Activated T-cell treated with anti-CD3 and anti-CD28 coated beads for 1 hour (primary cell): ENCODE measurements at regions not wholly inside any gene's neighbourhood (a gene's known extent, or its start where the extent isn't known, plus 50 kb on each side); places are given as distances from the start of the nearest gene placed in this dataset.

Experiments used
- DNase-seq: peaks from one replicate; pipeline ENCODE4 v3.0.0-alpha.2; 2020; ENCODE audit warnings: low read depth

DNA sequence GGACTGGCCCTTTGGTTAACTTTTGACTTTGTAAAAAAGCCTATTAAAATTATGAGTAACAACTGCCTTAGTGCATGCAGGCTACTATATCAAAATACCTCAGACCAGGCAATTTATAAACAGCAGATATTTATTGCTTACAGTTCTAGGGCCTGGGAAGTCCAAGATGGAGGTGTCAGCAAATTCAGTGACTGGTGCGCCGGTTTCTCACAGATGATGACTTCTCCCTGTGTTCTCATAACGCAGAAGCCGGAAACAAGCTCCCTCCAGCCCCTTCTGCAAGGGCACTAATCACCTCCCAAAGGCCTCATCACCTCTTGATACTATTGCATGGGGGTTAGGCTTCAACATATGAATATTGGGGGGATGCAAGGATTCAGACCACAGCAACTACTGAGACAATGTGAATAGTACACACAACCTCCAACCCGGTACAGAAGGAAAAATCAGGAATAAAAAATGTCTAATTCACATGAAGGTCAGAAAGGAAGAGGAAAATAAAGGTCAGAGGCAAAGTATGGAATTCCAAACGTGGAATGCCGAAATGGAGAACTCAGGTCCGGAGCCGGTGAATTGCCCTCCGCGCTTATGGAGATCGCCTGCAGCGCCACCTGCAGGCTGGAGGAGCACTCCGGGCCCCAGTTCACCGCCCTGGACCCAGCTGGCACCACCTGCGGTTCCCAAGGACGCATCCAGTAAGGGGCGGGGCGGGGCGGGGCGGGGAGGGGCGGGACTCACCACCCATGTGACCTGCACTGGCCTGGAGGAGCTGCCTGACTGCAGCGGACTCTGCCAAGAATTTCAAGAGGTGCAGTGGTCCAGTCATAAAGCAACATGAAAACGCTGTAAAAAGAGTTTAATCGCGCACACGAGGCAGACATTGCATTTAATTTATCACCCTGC is 203.4 kb downstream of the KIF26A start:
- DNase-seq: no peak

DNA sequence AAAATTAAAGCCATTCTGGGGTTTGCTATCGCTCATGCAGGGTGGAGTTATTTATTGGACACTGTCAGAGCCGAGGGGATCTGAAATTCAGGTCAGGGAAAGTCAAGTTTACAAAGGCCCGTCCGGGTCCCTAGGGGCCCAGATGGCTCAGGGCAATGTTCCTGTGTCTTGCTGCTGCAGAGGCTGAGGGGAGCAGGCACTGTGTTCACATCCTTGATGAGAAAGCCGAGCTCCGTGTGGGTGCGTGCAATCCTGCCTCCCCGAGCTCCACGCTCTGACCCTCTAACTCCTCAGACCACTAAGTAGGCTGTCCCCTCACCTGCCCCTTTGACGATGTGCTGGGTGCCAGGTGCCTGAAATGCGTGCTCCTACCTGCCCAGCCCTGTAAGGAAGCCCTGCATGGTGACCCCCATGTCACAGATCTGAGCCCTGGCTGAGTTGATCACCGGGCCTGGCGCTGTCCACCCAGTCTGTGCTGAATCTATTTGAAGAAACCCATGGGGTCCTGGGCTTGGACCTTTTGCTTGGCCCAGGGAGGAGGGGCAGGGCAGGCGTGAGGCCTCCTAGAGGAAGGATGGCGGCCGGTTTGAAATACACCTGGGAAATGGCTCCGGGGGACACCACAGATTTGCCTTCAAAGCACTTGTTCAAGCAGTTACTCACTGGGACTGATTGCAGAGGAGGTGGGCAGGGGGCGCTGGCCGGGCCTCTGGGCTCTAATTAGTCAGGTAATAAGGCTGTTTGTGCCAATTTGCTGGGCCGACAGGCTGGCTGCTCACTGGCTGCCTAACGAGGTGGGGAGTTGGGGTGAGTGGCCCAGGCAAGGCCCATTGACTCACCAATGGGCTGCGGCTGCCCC is 204.3 kb downstream of the KIF26A start:
- DNase-seq: no peak

GRCh38 chr14:104343294-104343625 is 204.9 kb downstream of the KIF26A start:
- no peak for DNase-seq

- DNase-seq: no peak
These were observed 205.6 kb downstream of the KIF26A start for GRCh38 chr14:104343690-104344640.

DNA sequence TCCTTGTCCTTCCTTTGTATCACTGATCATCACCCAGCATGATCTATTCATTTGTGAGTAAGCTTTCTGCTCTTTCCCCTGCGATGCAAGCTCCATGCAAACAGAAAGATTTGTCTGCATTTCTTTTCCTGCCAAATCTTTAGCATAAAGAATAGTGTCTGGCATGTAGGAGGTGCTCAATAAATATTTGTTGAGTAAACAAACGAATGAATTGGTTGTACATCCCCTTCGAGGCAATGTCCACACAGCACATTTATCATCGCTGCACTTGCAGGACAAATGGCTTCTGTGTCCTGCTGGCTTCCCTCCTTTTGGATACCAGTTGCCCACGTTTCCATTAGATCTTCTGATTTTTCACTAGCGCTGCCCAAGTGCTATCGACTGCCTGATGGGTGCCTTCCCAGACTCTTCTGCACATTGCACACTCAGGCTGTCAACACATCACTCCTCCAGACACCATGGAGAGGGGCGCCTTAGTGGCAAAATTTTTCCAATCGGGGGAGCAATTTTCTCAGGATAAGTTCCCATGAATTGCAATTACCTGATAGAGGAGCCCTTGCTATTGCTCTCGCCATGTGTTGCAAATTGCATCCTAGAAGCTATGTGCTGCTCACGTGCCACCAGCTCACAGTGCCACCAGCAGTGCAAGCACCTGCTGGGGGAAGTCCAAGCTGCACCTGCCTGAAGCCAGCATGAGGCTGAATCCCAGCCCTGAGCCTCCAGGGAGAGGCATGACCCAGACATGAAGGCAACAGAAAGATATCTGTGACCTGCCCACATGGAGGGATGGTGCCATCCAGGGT is 206.6 kb downstream of the KIF26A start:
- DNase-seq: no peak

GRCh38 chr14:104345621-104346462 is 207.5 kb downstream of the KIF26A start:
- DNase-seq: no peak

- DNase-seq: no peak
These were observed 208.2 kb downstream of the KIF26A start for GRCh38 chr14:104346608-104347007.

GRCh38 chr14:104348741-104349140 is 210.4 kb downstream of the KIF26A start:
- no peak for DNase-seq

DNA sequence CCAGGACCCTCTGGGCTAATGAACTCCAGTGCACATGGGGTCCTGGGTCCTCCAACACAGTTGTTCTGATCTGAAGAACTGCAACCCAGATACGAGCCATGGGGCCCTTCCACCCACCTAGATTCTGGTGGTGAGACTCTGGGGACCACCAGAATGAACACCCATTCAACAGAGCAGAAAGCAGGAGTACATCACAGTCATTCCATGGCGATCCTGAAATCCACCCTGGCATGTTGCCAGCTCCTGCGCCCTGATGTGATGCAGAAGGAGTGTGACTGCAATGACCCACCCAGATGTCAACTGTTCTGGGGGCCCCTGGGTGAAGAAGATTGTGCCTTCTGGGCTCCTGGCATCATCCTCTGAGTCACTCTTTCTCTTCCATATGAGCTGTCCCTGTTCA is 211.6 kb downstream of the KIF26A start:
- DNase-seq: no peak

- DNase-seq: no peak
These were observed 212.2 kb downstream of the KIF26A start for GRCh38 chr14:104350463-104351185.

- no peak for DNase-seq
These were observed 213.6 kb downstream of the KIF26A start for GRCh38 chr14:104351849-104352492.

GRCh38 chr14:104352493-104353220 is 214.3 kb downstream of the KIF26A start:
- DNase-seq: no peak

- no peak for DNase-seq
These were observed 215.0 kb downstream of the KIF26A start for GRCh38 chr14:104353221-104353920.

DNA sequence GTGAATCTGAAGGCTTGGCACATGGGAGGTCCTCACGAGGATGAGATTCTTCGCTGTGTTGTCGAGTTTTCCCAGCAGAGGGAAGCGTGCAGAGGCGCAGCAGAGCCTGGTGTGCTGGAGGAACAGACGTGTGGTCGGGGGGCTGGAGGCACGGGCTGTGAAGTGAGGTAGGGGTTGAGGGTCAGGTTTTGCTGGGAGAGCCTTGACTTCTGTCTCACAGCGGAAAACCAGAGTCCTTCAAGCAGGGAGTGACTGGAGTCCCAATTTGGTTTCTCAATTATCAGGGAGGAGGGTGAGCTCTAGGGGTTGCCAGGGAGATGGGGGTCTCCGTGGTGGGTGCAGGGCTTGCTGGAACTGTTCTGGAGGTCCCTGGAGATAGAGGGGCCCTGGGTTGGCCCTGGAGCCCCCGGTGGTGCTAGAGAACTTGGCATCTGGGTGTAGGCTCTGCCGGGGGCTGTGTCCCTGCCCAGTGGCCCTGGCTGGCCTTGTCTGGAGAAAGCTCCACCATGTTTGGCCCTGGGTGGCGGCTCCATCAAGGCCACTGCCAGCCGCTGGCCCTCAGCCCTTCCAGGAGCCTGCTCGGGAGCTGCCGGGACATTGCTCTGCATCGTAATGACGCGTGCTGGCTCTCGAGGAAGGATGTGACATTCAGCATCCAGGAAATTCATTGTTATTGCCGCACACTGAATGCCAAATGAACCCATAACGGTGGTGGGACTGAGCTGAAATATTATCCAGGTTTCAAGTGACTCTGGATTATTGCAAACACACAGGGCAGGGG is 215.7 kb downstream of the KIF26A start:
- DNase-seq: no peak

- no peak for DNase-seq
These were observed 217.0 kb downstream of the KIF26A start for GRCh38 chr14:104355101-104356019.
